Peyer's patch (tissue), 4 donors: ENCODE measurements at regions not wholly inside any gene's neighbourhood (a gene's known extent, or its start where the extent isn't known, plus 50 kb on each side); places are given as distances from the start of the nearest gene placed in this dataset.

Source experiments
- POLR2A ChIP-seq, 2 donors: fragments of 450-650 bp; IDR thresholded peaks; one replicate each; pipeline ENCODE4 v1.5.1; 2017; ENCODE audit warnings: antibody characterized with exemption in 2 of 2, mild to moderate bottlenecking in 2 of 2, moderate library complexity in 2 of 2
- TF ChIP-seq, protein P1 (sequence below), 6 experiments: fragments of 450-650 bp in 4 of 6; fragments of 200-600 bp in 2 of 6; sonication (generic) in 1 of 6; IDR thresholded peaks; one replicate each; pipeline ENCODE4 v1.5.1; 2017 to 2019; ENCODE audit warnings: antibody characterized with exemption in 6 of 6, mild to moderate bottlenecking in 3 of 6, moderate library complexity in 1 of 6

DNA sequence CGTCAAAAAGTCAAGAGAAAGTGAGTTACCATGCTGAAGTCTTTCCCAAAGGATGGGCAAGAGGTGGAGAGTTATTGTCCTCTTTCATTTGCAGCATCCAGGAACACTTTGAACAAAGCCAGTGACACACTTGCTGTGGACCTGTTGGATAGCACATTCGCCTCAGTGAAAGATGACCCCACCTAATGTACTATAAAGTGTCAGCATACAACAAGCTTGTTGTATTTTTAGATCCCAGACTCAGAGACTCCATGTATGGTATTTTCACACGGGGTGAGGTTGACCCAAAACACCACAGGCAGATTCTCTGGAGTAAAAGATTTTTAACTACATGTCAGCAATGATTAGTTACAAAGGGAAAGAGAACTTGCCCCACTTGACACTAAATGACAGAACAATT, 273.8 kb downstream of the PTBP2 start:
- TF ChIP-seq, protein P1, sequence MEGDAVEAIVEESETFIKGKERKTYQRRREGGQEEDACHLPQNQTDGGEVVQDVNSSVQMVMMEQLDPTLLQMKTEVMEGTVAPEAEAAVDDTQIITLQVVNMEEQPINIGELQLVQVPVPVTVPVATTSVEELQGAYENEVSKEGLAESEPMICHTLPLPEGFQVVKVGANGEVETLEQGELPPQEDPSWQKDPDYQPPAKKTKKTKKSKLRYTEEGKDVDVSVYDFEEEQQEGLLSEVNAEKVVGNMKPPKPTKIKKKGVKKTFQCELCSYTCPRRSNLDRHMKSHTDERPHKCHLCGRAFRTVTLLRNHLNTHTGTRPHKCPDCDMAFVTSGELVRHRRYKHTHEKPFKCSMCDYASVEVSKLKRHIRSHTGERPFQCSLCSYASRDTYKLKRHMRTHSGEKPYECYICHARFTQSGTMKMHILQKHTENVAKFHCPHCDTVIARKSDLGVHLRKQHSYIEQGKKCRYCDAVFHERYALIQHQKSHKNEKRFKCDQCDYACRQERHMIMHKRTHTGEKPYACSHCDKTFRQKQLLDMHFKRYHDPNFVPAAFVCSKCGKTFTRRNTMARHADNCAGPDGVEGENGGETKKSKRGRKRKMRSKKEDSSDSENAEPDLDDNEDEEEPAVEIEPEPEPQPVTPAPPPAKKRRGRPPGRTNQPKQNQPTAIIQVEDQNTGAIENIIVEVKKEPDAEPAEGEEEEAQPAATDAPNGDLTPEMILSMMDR (IDR thresholded peaks at IDR 0.05) = no peak
- no peak for TF ChIP-seq POLR2A (IDR thresholded peaks at IDR 0.05)
